ENCODE measurements at regions not wholly inside any gene's neighbourhood (a gene's known extent, or its start where the extent isn't known, plus 50 kb on each side); places are given as distances from the start of the nearest gene placed in this dataset.

DNA sequence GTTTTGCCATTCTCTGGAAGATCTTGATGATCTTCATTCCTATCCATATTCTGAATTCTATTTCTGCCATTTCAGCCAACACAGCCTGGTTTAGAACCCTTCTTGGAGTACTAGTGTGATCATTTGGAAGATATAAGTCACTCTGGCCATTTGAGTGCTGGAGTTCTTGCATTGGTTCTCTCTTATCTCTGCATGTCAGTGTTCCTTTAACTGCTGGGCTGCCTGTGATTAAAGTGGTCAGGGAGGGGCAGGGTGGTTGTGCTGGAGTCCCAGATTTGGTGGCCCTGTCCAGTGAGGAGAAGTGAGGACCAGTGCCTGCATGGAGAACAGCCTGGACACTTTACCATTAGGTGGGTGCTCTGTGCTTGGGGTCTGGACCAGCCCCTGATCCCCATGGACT, 173.0 kb downstream of the SOD2 start:
- TF ChIP-seq, protein P1, sequence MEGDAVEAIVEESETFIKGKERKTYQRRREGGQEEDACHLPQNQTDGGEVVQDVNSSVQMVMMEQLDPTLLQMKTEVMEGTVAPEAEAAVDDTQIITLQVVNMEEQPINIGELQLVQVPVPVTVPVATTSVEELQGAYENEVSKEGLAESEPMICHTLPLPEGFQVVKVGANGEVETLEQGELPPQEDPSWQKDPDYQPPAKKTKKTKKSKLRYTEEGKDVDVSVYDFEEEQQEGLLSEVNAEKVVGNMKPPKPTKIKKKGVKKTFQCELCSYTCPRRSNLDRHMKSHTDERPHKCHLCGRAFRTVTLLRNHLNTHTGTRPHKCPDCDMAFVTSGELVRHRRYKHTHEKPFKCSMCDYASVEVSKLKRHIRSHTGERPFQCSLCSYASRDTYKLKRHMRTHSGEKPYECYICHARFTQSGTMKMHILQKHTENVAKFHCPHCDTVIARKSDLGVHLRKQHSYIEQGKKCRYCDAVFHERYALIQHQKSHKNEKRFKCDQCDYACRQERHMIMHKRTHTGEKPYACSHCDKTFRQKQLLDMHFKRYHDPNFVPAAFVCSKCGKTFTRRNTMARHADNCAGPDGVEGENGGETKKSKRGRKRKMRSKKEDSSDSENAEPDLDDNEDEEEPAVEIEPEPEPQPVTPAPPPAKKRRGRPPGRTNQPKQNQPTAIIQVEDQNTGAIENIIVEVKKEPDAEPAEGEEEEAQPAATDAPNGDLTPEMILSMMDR (IDR thresholded peaks at IDR 0.05): no peak
- TF ChIP-seq POLR2A (IDR thresholded peaks at IDR 0.05): no peak
